ENCODE measurements at regions not wholly inside any gene's neighbourhood (a gene's known extent, or its start where the extent isn't known, plus 50 kb on each side); places are given as distances from the start of the nearest gene placed in this dataset.

- Histone ChIP-seq H3K9ac (ENCODE audit: low read length) (no peak overlapping the region), H3K27ac (ENCODE audit: low read length in 2 of 2) (no peak overlapping the region), H2AFZ (ENCODE audit: insufficient read depth, low read depth, low read length, poor library complexity, severe bottlenecking) (no peak overlapping the region), H4K20me1 (ENCODE audit: control insufficient read depth, insufficient read depth, low read length, poor library complexity, severe bottlenecking) (no peaks in the 10 kb centered on the region), H3K9me3 (ENCODE audit: control extremely low read depth in 1 of 3, control insufficient read depth in 2 of 3, insufficient read depth in 1 of 3, low read length in 2 of 3) (peaks cover 0 to 22% (median 0%) of the 10 kb centered on the region in 3 donors), H3K4me3 (ENCODE audit: control extremely low read depth in 1 of 5, extremely low read depth in 1 of 5, insufficient read depth in 1 of 5, low read depth in 2 of 5, low read length in 4 of 5) (no peak overlapping the region), H3K36me3 (replicated peaks in 1 of 2; ENCODE audit: control extremely low read depth in 1 of 2, control insufficient read depth in 1 of 2, extremely low read depth in 1 of 2, insufficient read depth in 2 of 2, low read length in 1 of 2) (no peaks in the 10 kb centered on the region), H3K79me2 (ENCODE audit: control insufficient read depth, insufficient read depth, low read length) (no peaks in the 10 kb centered on the region), H3K27me3 (replicated peaks in 1 of 4; ENCODE audit: control extremely low read depth in 1 of 4, control insufficient read depth in 3 of 4, insufficient read depth in 4 of 4, low read length in 3 of 4) (no peaks in the 10 kb centered on the region), H3K4me2 (replicated peaks; ENCODE audit: low read depth, low read length, poor library complexity, severe bottlenecking) (no peak overlapping the region), H3K4me1 (ENCODE audit: control insufficient read depth in 2 of 2, insufficient read depth in 2 of 2, low read length in 2 of 2) (no peaks in the 10 kb centered on the region)
- 94% methylated on average over 4 of the region's 12 CpGs for WGBS (ENCODE audit: insufficient coverage)
- intact Hi-C loops (cut with micrococcal nuclease), result no loop called here
- Mint-ChIP-seq H3K4me3 (no peak overlapping the region), H3K4me1 (no peaks in the 10 kb centered on the region), H3K9me3 (ENCODE audit: insufficient read depth) (peaks cover 3% of the 10 kb centered on the region), H3K27me3 (no peaks in the 10 kb centered on the region), H3K27ac (no peak overlapping the region)
- DNase-seq, result no peak
- no peak for TF ChIP-seq CTCF (IDR thresholded peaks at IDR 0.05)
- TF ChIP-seq EZH2 (IDR thresholded peaks at IDR 0.05; ENCODE audit: borderline replicate concordance, insufficient read depth, low read depth, low read length, poor library complexity, severe bottlenecking), result no peak
- CTCF ChIA-PET, result interaction anchor here (0.6 kb wide), 1 partner anchor 10 kb away, joined by 3 read pairs; no protein-coding TSS in a partner anchor
- ATAC-seq (ENCODE audit: low read depth), result no peak
- POLR2A ChIA-PET, result no interaction called here
Observed at GRCh38 chr13:111877906-111878305, 189.0 kb upstream of the SOX1 start.

GRCh38 chr13:111879719-111880118 is 187.2 kb upstream of the SOX1 start:
- no peak for TF ChIP-seq EZH2 (IDR thresholded peaks at IDR 0.05; ENCODE audit: borderline replicate concordance, insufficient read depth, low read depth, low read length, poor library complexity, severe bottlenecking)
- no peak for TF ChIP-seq CTCF (IDR thresholded peaks at IDR 0.05)
- no peak overlapping the region for H3K4me3 Mint-ChIP-seq
- H3K4me2 ChIP-seq (replicated peaks; ENCODE audit: low read depth, low read length, poor library complexity, severe bottlenecking), result no peak overlapping the region
- H3K36me3 ChIP-seq (replicated peaks in 1 of 2; ENCODE audit: control extremely low read depth in 1 of 2, control insufficient read depth in 1 of 2, extremely low read depth in 1 of 2, insufficient read depth in 2 of 2, low read length in 1 of 2), result no peaks in the 10 kb centered on the region
- H3K79me2 ChIP-seq (ENCODE audit: control insufficient read depth, insufficient read depth, low read length), result no peaks in the 10 kb centered on the region
- no peaks in the 10 kb centered on the region for H3K27me3 Mint-ChIP-seq
- H4K20me1 ChIP-seq (ENCODE audit: control insufficient read depth, insufficient read depth, low read length, poor library complexity, severe bottlenecking), result no peaks in the 10 kb centered on the region
- no peak for ATAC-seq (ENCODE audit: low read depth)
- no peaks in the 10 kb centered on the region for H3K27me3 ChIP-seq (replicated peaks in 1 of 4; ENCODE audit: control extremely low read depth in 1 of 4, control insufficient read depth in 3 of 4, insufficient read depth in 4 of 4, low read length in 3 of 4)
- no peaks in the 10 kb centered on the region for H3K4me1 ChIP-seq (ENCODE audit: control insufficient read depth in 2 of 2, insufficient read depth in 2 of 2, low read length in 2 of 2)
- intact Hi-C loops (cut with micrococcal nuclease), result no loop called here
- no peaks in the 10 kb centered on the region for H3K9me3 Mint-ChIP-seq (ENCODE audit: insufficient read depth)
- peaks cover 0 to 27% (median 0%) of the 10 kb centered on the region in 3 donors for H3K9me3 ChIP-seq (ENCODE audit: control extremely low read depth in 1 of 3, control insufficient read depth in 2 of 3, insufficient read depth in 1 of 3, low read length in 2 of 3)
- H3K4me1 Mint-ChIP-seq, result no peaks in the 10 kb centered on the region
- no peak for DNase-seq
- WGBS (ENCODE audit: insufficient coverage), result 62% methylated on average over 4 of the region's 5 CpGs
- no peak overlapping the region for H3K27ac Mint-ChIP-seq
- no peak overlapping the region for H3K9ac ChIP-seq (ENCODE audit: low read length)
- H2AFZ ChIP-seq (ENCODE audit: insufficient read depth, low read depth, low read length, poor library complexity, severe bottlenecking), result no peak overlapping the region
- ChIA-PET CTCF (no interaction called here), POLR2A (no interaction called here)
- H3K4me3 ChIP-seq (ENCODE audit: control extremely low read depth in 1 of 5, extremely low read depth in 1 of 5, insufficient read depth in 1 of 5, low read depth in 2 of 5, low read length in 4 of 5), result no peak overlapping the region
- H3K27ac ChIP-seq (ENCODE audit: low read length in 2 of 2), result no peak overlapping the region

All from B cell (primary cell).